NCI-H345 (cell line): ENCODE measurements at regions not wholly inside any gene's neighbourhood (a gene's known extent, or its start where the extent isn't known, plus 50 kb on each side); places are given as distances from the start of the nearest gene placed in this dataset.
A peak's percentile ranks its signal among the peaks of the same experiment; 100 is the strongest.

Experiments
- DNase-seq: peaks from one replicate; lab custom pipeline; 2025; lab: John Stamatoyannopoulos, UW

- DNase-seq, result no peak
Measured at GRCh38 chr14:97299661-97300060, 502.5 kb downstream of the VRK1 start.

- no peak for DNase-seq
Measured at GRCh38 chr14:97301931-97302559, 504.9 kb downstream of the VRK1 start.

- DNase-seq, result no peak
Measured at GRCh38 chr14:97306133-97306759, 509.1 kb downstream of the VRK1 start.

- DNase-seq, result no peak
Measured at GRCh38 chr14:97306760-97307246, 509.6 kb downstream of the VRK1 start.

- DNase-seq, result no peak
Measured at GRCh38 chr14:97311411-97311810, 514.2 kb downstream of the VRK1 start.

- no peak for DNase-seq
Measured at GRCh38 chr14:97312910-97313309, 515.7 kb downstream of the VRK1 start.

GRCh38 chr14:97315790-97316189 lies 518.6 kb downstream of the VRK1 start:
- DNase-seq, result no peak

GRCh38 chr14:97318380-97318779 lies 521.2 kb downstream of the VRK1 start:
- DNase-seq, result no peak

- no peak for DNase-seq
Measured at GRCh38 chr14:97319691-97320090, 522.5 kb downstream of the VRK1 start.

- DNase-seq, result no peak
Measured at GRCh38 chr14:97328743-97329142, 531.6 kb downstream of the VRK1 start.

- DNase-seq, result peak; percentile 70
Measured at GRCh38 chr14:97329701-97330100, 532.5 kb downstream of the VRK1 start.

- DNase-seq, result no peak
Measured at GRCh38 chr14:97331058-97331457, 533.9 kb downstream of the VRK1 start.

- DNase-seq, result no peak
Measured at GRCh38 chr14:97331526-97331925, 534.3 kb downstream of the VRK1 start.

- DNase-seq, result no peak
Measured at GRCh38 chr14:97336179-97336578, 539.0 kb downstream of the VRK1 start.

GRCh38 chr14:97336816-97337215 lies 539.6 kb downstream of the VRK1 start:
- no peak for DNase-seq

- DNase-seq, result no peak
Measured at GRCh38 chr14:97337267-97337666, 540.1 kb downstream of the VRK1 start.

- DNase-seq, result no peak
Measured at GRCh38 chr14:97337670-97338069, 540.5 kb downstream of the VRK1 start.

GRCh38 chr14:97344666-97345065 lies 547.5 kb downstream of the VRK1 start:
- no peak for DNase-seq

GRCh38 chr14:97346675-97347074 lies 549.5 kb downstream of the VRK1 start:
- no peak for DNase-seq

- no peak for DNase-seq
Measured at GRCh38 chr14:97349463-97349862, 552.3 kb downstream of the VRK1 start.

- DNase-seq, result no peak
Measured at GRCh38 chr14:97349946-97350345, 552.8 kb downstream of the VRK1 start.

- DNase-seq, result no peak
Measured at GRCh38 chr14:97350415-97350814, 553.2 kb downstream of the VRK1 start.

- DNase-seq, result no peak
Measured at GRCh38 chr14:97350894-97351731, 553.9 kb downstream of the VRK1 start.
